Keratinocyte (primary cell): ENCODE measurements at regions not wholly inside any gene's neighbourhood (a gene's known extent, or its start where the extent isn't known, plus 50 kb on each side); places are given as distances from the start of the nearest gene placed in this dataset.

ENCODE experiments used
- DNase-seq: peaks from one replicate; pipeline ENCODE4 v3.0.0-alpha.2; 2011; ENCODE audit warnings: low read depth, missing footprints, low spot score
- FAIRE-seq: peaks from 2 replicates; lab custom pipeline; 2011; peaks lifted over from hg19 to GRCh38; lab: Jason Lieb, UNC
- H2AFZ ChIP-seq: 2 replicates; pipeline ENCODE4 v1.6.0; 2012; ENCODE audit warnings: low read length, control low read depth, inconsistent platforms; ENCODE audit not compliant: control insufficient read depth
- H3K27ac ChIP-seq: 2 replicates; pipeline ENCODE4 v1.5.1; 2011; ENCODE audit warnings: low read length; ENCODE audit not compliant: control insufficient read depth, insufficient read depth
- H3K27me3 ChIP-seq: 3 replicates; pipeline ENCODE4 v1.6.0; 2011; ENCODE audit warnings: low read length; ENCODE audit not compliant: control insufficient read depth, insufficient read depth; ENCODE audit errors: extremely low read depth
- H3K36me3 ChIP-seq, 2 experiments: 2 replicates in 1 of 2; 3 replicates in 1 of 2; pipeline ENCODE4 v1.5.1; 2011; ENCODE audit warnings: low read length in 2 of 2, mild to moderate bottlenecking in 1 of 2; ENCODE audit not compliant: control insufficient read depth in 2 of 2, insufficient read depth in 2 of 2; ENCODE audit errors: extremely low read depth in 1 of 2
- H3K4me1 ChIP-seq: 3 replicates; pipeline ENCODE4 v1.5.1; 2011; ENCODE audit warnings: low read length; ENCODE audit not compliant: control insufficient read depth, insufficient read depth; ENCODE audit errors: extremely low read depth
- H3K4me2 ChIP-seq: 3 replicates; pipeline ENCODE4 v1.6.0; 2011; ENCODE audit warnings: low read depth, low read length; ENCODE audit not compliant: control insufficient read depth, insufficient read depth; ENCODE audit errors: extremely low read depth
- H3K4me3 ChIP-seq, 3 experiments: fragments of 200-600 bp in 1 of 3; sonication (generic) in 1 of 3; 2 replicates in 2 of 3; 3 replicates in 1 of 3; pipeline ENCODE4 v1.5.1; 2011 to 2016; ENCODE audit warnings: low read length in 3 of 3, mild to moderate bottlenecking in 3 of 3, control low read depth in 2 of 3, inconsistent platforms in 1 of 3, low read depth in 1 of 3, mixed read lengths in 1 of 3, mixed run types in 1 of 3, moderate library complexity in 1 of 3; ENCODE audit not compliant: control insufficient read depth in 2 of 3, insufficient read depth in 2 of 3; ENCODE audit errors: extremely low read depth in 1 of 3
- H3K79me2 ChIP-seq: 2 replicates; pipeline ENCODE4 v1.6.0; 2012; ENCODE audit warnings: low read length; ENCODE audit not compliant: control insufficient read depth, insufficient read depth
- H3K9ac ChIP-seq: 3 replicates; pipeline ENCODE4 v1.6.0; 2011; ENCODE audit warnings: low read length; ENCODE audit not compliant: control insufficient read depth, insufficient read depth; ENCODE audit errors: extremely low read depth
- H3K9me1 ChIP-seq: 3 replicates; pipeline ENCODE4 v1.6.0; 2011; ENCODE audit warnings: low read length; ENCODE audit not compliant: control insufficient read depth, insufficient read depth; ENCODE audit errors: extremely low read depth
- H3K9me3 ChIP-seq: 2 replicates; pipeline ENCODE4 v1.5.1; 2012; ENCODE audit warnings: low read depth, low read length; ENCODE audit not compliant: control insufficient read depth
- H4K20me1 ChIP-seq: 3 replicates; pipeline ENCODE4 v1.6.0; 2011; ENCODE audit warnings: low read length; ENCODE audit not compliant: control insufficient read depth, insufficient read depth; ENCODE audit errors: extremely low read depth
- CTCF ChIP-seq, 3 experiments: IDR thresholded peaks in 1 of 3; conservative IDR thresholded peaks in 1 of 3; optimal IDR thresholded peaks in 1 of 3; 2 replicates in 2 of 3; 3 replicates in 1 of 3; pipeline versions ENCODE3 to v1.5.1; 2011; ENCODE audit warnings: low read length in 3 of 3, mild to moderate bottlenecking in 3 of 3, moderate library complexity in 2 of 3, control low read depth in 1 of 3, inconsistent platforms in 1 of 3; ENCODE audit not compliant: insufficient read depth in 2 of 3; ENCODE audit errors: extremely low read depth in 1 of 3
- EZH2 ChIP-seq: IDR thresholded peaks from one replicate; pipeline ENCODE4 v1.6.1; 2012; ENCODE audit warnings: inconsistent platforms, mild to moderate bottlenecking, low read length, moderate library complexity
- dilution Hi-C: fragments of 300-500 bp; cut with MboI; formaldehyde crosslinking; loops from one replicate; pipeline ENCODE4 v1.7.0; 2020; ENCODE audit warnings: low sequenced_read_pairs; ENCODE audit not compliant: extremely low pct_ligation_motif_present

- no peak for TF ChIP-seq CTCF (optimal IDR thresholded peaks at IDR 0.05 in 1 of 3, IDR thresholded peaks at IDR 0.05 in 1 of 3, conservative IDR thresholded peaks at IDR 0.05 in 1 of 3; ENCODE audit: extremely low read depth in 1 of 3, insufficient read depth in 2 of 3, low read length in 3 of 3)
- TF ChIP-seq EZH2: no peak
- dilution Hi-C loops: no loop called here
- no peak overlapping the region for H3K9ac ChIP-seq
- no peaks in the 10 kb centered on the region for H3K79me2 ChIP-seq
- DNase-seq (no peak), FAIRE-seq (no peak)
- H4K20me1 ChIP-seq: no peaks in the 10 kb centered on the region
- no peaks in the 10 kb centered on the region for H3K9me1 ChIP-seq
- H3K4me1 ChIP-seq: no peaks in the 10 kb centered on the region
- H3K4me2 ChIP-seq: no peak overlapping the region
- H3K9me3 ChIP-seq: no peaks in the 10 kb centered on the region
- no peaks in the 10 kb centered on the region for H3K27me3 ChIP-seq
- H3K36me3 ChIP-seq: no peaks in the 10 kb centered on the region
- H3K4me3 ChIP-seq: no peak overlapping the region
- no peak overlapping the region for H3K27ac ChIP-seq
- H2AFZ ChIP-seq: no peak overlapping the region
Measured at GRCh38 chr3:110174908-110175307, 837.6 kb upstream of the DPPA4 start.

GRCh38 chr3:110178965-110179364 is 841.6 kb upstream of the DPPA4 start:
- TF ChIP-seq EZH2 (no peak), CTCF (optimal IDR thresholded peaks at IDR 0.05 in 1 of 3, IDR thresholded peaks at IDR 0.05 in 1 of 3, conservative IDR thresholded peaks at IDR 0.05 in 1 of 3; ENCODE audit: extremely low read depth in 1 of 3, insufficient read depth in 2 of 3, low read length in 3 of 3) (no peak)
- no peak overlapping the region for H3K4me3 ChIP-seq
- no peaks in the 10 kb centered on the region for H3K9me1 ChIP-seq
- FAIRE-seq (no peak), DNase-seq (no peak)
- H2AFZ ChIP-seq: no peak overlapping the region
- no peak overlapping the region for H3K4me2 ChIP-seq
- no peaks in the 10 kb centered on the region for H4K20me1 ChIP-seq
- H3K27ac ChIP-seq: no peak overlapping the region
- H3K9me3 ChIP-seq: no peaks in the 10 kb centered on the region
- H3K79me2 ChIP-seq: no peaks in the 10 kb centered on the region
- no peaks in the 10 kb centered on the region for H3K4me1 ChIP-seq
- H3K9ac ChIP-seq: no peak overlapping the region
- no peaks in the 10 kb centered on the region for H3K27me3 ChIP-seq
- dilution Hi-C loops: no loop called here
- no peaks in the 10 kb centered on the region for H3K36me3 ChIP-seq
